Ascending aorta (tissue), 2 donors: ENCODE measurements at regions not wholly inside any gene's neighbourhood (a gene's known extent, or its start where the extent isn't known, plus 50 kb on each side); places are given as distances from the start of the nearest gene placed in this dataset.

Experiments used
- DNase-seq, 2 donors: peaks; one replicate each; pipeline ENCODE4 v3.0.0-alpha.2; 2019; ENCODE audit warnings: low spot score in 2 of 2
- H3K27ac ChIP-seq, 2 donors: fragments of 200-600 bp; sonication (generic); one replicate each; pipeline ENCODE4 v1.5.1; 2016 to 2017; ENCODE audit warnings: mild to moderate bottlenecking in 1 of 2
- H3K27me3 ChIP-seq: fragments of 200-600 bp; sonication (generic); one replicate; pipeline ENCODE4 v1.5.1; 2017
- H3K36me3 ChIP-seq, 2 donors: fragments of 200-600 bp; sonication (generic); one replicate each; pipeline ENCODE4 v1.5.1; 2016
- H3K4me1 ChIP-seq, 2 donors: fragments of 200-600 bp; sonication (generic); one replicate each; pipeline ENCODE4 v1.5.1; 2016 to 2017; ENCODE audit warnings: mild to moderate bottlenecking in 1 of 2
- H3K4me3 ChIP-seq, 2 donors: fragments of 200-600 bp; sonication (generic); one replicate each; pipeline ENCODE4 v1.5.1; 2016 to 2017; ENCODE audit warnings: mild to moderate bottlenecking in 1 of 2
- H3K9me3 ChIP-seq, 2 donors: fragments of 200-600 bp; sonication (generic); one replicate each; pipeline ENCODE4 v1.5.1; 2016
- intact Hi-C: fragments of 100-400 bp; cut with DNase I; formaldehyde crosslinking; loops from one replicate; pipeline ENCODE4 v1.15.1; 2023
- TF ChIP-seq, protein P1 (sequence below), 3 experiments: fragments of 200-600 bp in 2 of 3; fragments of 450-650 bp in 1 of 3; sonication (generic) in 2 of 3; IDR thresholded peaks; one replicate each; pipeline ENCODE4 v1.5.1; 2016 to 2019; ENCODE audit warnings: antibody characterized with exemption in 3 of 3, mild to moderate bottlenecking in 1 of 3, moderate library complexity in 1 of 3

DNA sequence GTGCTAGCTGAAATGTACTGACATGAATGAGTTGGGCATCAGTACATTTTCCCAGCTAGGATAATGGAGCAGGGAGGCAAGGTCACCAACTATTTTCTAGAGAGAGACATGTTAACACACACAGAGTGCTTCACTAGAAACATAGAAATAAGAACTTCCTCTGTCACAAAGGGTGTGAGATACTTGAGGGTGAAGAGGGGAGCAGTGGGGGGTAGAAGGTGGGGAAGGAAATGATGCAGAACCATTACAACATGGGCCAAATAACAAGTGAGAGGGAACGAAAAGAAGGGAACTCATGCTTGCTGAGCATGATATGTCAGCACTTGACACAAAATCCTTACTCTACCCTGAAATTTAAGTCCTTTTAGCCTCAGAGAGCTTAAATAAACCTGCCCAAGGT is 87.8 kb upstream of the RFC3 start:
- Histone ChIP-seq H3K27ac (no peak overlapping the region), H3K9me3 (no peaks in the 10 kb centered on the region), H3K36me3 (no peaks in the 10 kb centered on the region), H3K27me3 (no peaks in the 10 kb centered on the region), H3K4me1 (no peaks in the 10 kb centered on the region), H3K4me3 (no peak overlapping the region)
- TF ChIP-seq, protein P1, sequence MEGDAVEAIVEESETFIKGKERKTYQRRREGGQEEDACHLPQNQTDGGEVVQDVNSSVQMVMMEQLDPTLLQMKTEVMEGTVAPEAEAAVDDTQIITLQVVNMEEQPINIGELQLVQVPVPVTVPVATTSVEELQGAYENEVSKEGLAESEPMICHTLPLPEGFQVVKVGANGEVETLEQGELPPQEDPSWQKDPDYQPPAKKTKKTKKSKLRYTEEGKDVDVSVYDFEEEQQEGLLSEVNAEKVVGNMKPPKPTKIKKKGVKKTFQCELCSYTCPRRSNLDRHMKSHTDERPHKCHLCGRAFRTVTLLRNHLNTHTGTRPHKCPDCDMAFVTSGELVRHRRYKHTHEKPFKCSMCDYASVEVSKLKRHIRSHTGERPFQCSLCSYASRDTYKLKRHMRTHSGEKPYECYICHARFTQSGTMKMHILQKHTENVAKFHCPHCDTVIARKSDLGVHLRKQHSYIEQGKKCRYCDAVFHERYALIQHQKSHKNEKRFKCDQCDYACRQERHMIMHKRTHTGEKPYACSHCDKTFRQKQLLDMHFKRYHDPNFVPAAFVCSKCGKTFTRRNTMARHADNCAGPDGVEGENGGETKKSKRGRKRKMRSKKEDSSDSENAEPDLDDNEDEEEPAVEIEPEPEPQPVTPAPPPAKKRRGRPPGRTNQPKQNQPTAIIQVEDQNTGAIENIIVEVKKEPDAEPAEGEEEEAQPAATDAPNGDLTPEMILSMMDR (IDR thresholded peaks at IDR 0.05): no peak
- DNase-seq: no peak
- intact Hi-C loops: no loop called here

DNA sequence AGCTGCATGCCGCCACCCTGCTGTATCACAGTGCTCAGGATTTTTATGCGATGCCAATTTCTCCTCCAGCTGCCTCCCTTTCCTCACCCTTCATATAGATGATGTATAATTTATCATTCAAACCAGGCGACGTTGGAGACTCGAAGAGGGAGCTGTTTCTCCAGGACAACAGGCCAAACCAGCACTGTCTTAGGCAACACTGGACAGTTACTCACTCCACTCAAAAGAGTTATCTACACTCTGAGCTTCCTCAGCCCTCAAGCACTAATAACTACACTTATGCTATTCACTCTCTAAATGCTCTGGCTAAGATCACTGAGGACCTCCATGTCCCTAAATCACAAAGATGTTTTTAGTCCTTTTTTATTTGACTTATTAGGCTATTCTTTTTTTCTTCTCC is 87.3 kb upstream of the RFC3 start:
- Histone ChIP-seq H3K4me1 (no peaks in the 10 kb centered on the region), H3K9me3 (no peaks in the 10 kb centered on the region), H3K27me3 (no peaks in the 10 kb centered on the region), H3K4me3 (no peak overlapping the region), H3K27ac (no peak overlapping the region), H3K36me3 (no peaks in the 10 kb centered on the region)
- TF ChIP-seq, protein P1 (IDR thresholded peaks at IDR 0.05): no peak
- intact Hi-C loops: no loop called here
- DNase-seq: no peak

DNA sequence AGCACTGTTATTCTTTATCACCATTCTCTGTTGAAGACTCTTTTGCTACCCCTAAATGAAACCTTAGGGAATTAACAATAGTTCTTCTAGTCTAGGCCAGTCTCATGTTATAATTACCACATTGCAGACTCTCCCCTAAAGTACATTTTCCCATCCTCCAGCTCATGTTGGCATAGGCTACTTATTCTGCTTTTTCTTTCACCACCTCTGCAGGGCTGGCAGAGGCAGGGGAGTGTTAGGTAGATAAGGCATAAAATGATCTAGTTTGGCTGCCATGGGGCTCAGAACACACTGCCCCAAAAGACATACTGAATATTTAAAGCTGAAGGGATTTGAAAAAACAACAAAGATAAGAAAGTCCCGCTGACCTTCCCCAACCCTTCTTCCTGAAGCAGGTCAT is 82.7 kb upstream of the RFC3 start:
- TF ChIP-seq, protein P1 (IDR thresholded peaks at IDR 0.05): no peak
- no peaks in the 10 kb centered on the region for H3K36me3 ChIP-seq
- H3K27me3 ChIP-seq: no peaks in the 10 kb centered on the region
- H3K4me1 ChIP-seq: no peaks in the 10 kb centered on the region
- no peak for DNase-seq
- no peak overlapping the region for H3K27ac ChIP-seq
- no peaks in the 10 kb centered on the region for H3K9me3 ChIP-seq
- H3K4me3 ChIP-seq: no peak overlapping the region
- intact Hi-C loops: no loop called here

DNA sequence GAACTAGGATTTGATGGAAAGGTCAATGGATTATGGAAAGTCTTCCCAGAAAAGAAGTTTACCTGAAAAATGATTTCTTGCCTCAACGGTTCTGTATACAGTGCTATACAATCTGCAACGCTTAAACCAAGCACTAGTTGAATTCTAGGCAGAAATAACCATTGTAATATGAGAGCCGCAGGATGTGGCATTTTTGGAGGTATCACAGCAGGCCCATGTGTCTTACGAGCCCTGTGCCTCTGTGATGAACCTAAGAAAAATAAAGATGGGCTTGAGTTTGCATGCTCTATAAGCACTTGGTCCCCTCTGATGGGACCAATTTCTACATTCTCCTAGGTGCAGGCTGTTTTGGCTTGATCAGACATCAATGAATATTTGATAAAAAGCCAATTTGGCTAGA is 78.7 kb upstream of the RFC3 start:
- intact Hi-C loops: no loop called here
- Histone ChIP-seq H3K9me3 (no peaks in the 10 kb centered on the region), H3K27ac (no peak overlapping the region), H3K27me3 (no peaks in the 10 kb centered on the region), H3K4me3 (no peak overlapping the region), H3K4me1 (no peaks in the 10 kb centered on the region), H3K36me3 (no peaks in the 10 kb centered on the region)
- TF ChIP-seq, protein P1 (IDR thresholded peaks at IDR 0.05): no peak
- DNase-seq: no peak

DNA sequence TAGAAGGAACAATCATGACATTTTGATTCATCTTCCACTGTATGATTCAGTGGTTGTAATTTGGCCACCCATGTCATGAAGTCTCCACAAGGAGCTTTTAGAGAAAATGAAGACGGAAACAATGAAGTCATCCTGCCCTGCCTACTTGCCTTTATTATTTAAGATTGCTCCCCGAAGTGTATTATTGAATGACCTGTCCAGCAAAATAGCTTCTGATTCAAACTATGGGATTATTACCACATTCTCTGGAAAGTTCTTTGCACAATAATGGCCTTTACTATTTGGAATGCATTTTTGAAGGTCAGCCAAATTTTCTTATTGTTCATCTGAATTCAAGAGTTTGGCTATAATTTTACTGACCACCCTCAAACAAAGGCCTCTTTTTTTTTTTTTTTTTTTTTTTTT is 77.8 kb upstream of the RFC3 start:
- TF ChIP-seq, protein P1 (IDR thresholded peaks at IDR 0.05): no peak
- Histone ChIP-seq H3K9me3 (no peaks in the 10 kb centered on the region), H3K4me1 (no peaks in the 10 kb centered on the region), H3K27ac (no peak overlapping the region), H3K27me3 (no peaks in the 10 kb centered on the region), H3K4me3 (no peak overlapping the region), H3K36me3 (no peaks in the 10 kb centered on the region)
- DNase-seq: no peak
- intact Hi-C loops: no loop called here

DNA sequence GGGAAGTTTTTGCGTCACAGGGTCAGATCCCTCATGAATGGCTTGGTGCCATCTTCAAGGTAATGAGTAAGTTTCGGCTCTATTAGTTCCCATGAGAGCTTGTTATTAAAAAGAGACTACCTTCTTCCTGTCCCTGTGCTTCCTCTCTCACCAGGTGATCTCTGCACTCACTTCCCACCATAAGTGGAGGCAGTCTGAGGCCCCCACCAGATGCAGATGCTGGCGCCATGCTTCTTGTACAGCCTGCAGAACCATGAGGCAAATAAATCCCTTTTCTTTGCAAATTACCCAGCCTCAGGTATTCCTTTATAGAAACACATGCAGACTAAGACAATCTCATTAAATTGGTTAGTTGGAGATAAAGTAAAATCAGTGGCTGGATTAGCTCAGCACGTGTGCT is 75.6 kb upstream of the RFC3 start:
- H3K27me3 ChIP-seq: no peaks in the 10 kb centered on the region
- H3K4me1 ChIP-seq: no peaks in the 10 kb centered on the region
- H3K9me3 ChIP-seq: no peaks in the 10 kb centered on the region
- DNase-seq: no peak
- H3K4me3 ChIP-seq: no peak overlapping the region
- no peak overlapping the region for H3K27ac ChIP-seq
- intact Hi-C loops: no loop called here
- TF ChIP-seq, protein P1 (IDR thresholded peaks at IDR 0.05): no peak
- no peaks in the 10 kb centered on the region for H3K36me3 ChIP-seq
